ENCODE measurements at regions not wholly inside any gene's neighbourhood (a gene's known extent, or its start where the extent isn't known, plus 50 kb on each side); places are given as distances from the start of the nearest gene placed in this dataset.

GRCh38 chr6:159357211-159357915 lies 188.2 kb downstream of the FNDC1 start:
- no peak for FAIRE-seq
- DNase-seq (ENCODE audit: low spot score), result no peak

GRCh38 chr6:159353193-159353592 lies 184.0 kb downstream of the FNDC1 start:
- FAIRE-seq, result no peak
- no peak for DNase-seq (ENCODE audit: low spot score)

- DNase-seq (ENCODE audit: low spot score), result no peak
- FAIRE-seq, result no peak
Observed at GRCh38 chr6:159351707-159352106, 182.5 kb downstream of the FNDC1 start.

- DNase-seq (ENCODE audit: low spot score) (no peak), FAIRE-seq (no peak)
Observed at GRCh38 chr6:159349915-159350314, 180.7 kb downstream of the FNDC1 start.

DNA sequence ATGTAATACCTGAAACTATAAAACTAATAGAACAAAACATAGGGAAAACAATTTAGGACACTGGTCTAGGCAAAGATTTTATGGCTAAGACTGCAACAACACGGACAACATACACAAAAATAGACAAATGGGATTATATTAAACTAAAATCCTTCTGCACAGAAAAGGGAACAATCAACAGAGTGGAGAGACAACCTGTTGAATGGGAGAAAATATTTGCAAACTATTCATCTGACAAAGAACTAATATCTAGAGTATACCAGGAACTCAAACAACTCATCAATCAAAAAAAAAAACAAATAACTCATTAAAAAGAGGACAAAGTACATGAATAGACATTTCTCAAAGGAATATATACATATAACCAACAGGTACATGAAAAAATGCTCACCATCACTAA lies 174.5 kb downstream of the FNDC1 start:
- FAIRE-seq (no peak), DNase-seq (ENCODE audit: low spot score) (no peak)

DNA sequence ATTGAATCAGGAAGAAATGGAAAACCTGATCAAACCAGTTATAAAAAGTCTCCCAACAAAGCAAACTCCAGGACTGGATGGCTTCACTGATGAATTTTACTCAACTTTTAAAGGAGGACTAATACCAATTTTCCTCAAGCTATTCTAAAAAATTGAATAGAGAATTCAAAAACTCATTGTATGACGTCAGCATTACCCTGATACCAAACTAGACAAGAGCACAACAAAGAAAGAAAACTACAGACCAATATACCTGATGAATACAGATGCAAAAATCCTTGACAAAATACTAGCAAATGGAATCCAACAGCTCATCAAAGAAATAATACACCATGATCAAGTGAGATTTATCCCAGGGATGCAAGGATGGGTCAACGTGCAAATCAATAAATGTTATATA lies 172.9 kb downstream of the FNDC1 start:
- FAIRE-seq (no peak), DNase-seq (ENCODE audit: low spot score) (no peak)

- no peak for FAIRE-seq
Observed at GRCh38 chr6:159334068-159334467, 164.9 kb downstream of the FNDC1 start.

DNA sequence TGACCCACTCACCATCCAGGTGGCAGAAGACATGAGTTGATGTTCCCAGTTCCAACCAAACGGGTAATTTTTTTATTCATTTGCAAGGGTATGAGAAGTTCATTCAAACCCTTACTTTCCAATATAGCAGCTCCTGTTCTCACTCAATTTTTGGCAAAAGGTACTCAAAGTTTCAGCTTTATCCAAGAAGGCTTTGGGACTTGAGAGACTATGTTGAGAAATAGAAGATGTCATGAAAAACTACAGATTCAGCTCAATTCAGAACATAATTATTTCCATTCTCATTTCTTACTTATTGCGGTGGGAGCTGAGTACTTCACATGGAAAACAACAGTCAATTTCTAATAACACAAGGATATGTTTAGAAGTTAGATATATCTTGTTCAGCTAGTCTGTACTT lies 162.3 kb downstream of the FNDC1 start:
- DNase-seq (ENCODE audit: low spot score), result no peak
- no peak for FAIRE-seq

More at GRCh38 chr6:159334068-159334467, 164.9 kb downstream of the FNDC1 start:
- DNase-seq (ENCODE audit: low spot score), result no peak

DNA sequence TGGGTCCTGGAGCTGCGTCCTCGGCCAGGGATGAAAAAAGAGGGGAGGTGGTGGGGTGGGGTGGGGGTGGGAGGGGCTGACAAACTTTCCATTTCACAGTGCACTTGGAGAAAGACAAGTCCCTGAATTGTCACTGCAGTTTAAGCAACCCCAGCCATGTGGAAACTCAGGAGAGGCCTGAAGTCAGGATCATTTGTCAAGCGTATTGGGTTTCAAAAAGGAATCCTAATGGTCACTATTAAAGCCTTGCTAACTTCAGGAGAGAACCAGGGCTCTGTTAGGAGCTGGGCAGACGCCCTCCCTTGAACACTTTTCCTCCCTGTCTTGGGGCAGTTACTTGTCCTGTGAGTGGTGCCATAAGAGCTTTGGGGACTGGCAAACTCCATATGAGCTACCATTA lies 159.9 kb downstream of the FNDC1 start:
- no peak for DNase-seq (ENCODE audit: low spot score)
- no peak for FAIRE-seq

- FAIRE-seq, result no peak
- DNase-seq (ENCODE audit: low spot score), result no peak
Observed at GRCh38 chr6:159328052-159328451, 158.9 kb downstream of the FNDC1 start.

- DNase-seq (ENCODE audit: low spot score) (no peak), FAIRE-seq (no peak)
Observed at GRCh38 chr6:159325476-159325875, 156.3 kb downstream of the FNDC1 start.

DNA sequence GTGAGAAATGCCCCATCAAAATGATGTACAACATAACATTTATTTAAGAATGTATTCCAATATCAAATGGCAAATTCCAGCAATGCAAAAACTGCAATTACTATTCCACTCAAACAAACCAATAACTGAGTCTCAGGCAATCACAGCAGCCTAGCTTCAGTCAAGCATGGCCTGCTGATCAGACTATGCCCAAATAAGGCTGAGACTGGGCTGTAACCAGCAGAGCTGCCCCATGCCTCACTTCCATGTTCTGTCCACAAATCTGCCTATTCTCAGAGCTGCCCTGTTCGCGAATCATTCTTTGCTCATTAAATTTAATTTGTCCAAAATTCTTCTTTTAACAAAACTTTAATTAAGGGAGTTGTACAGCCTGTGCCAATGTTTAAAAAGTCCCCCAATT lies 155.4 kb downstream of the FNDC1 start:
- FAIRE-seq (no peak), DNase-seq (ENCODE audit: low spot score) (no peak)

Data from RCC 7860 (cell line).